ENCODE measurements at regions not wholly inside any gene's neighbourhood (a gene's known extent, or its start where the extent isn't known, plus 50 kb on each side); places are given as distances from the start of the nearest gene placed in this dataset.

DNA sequence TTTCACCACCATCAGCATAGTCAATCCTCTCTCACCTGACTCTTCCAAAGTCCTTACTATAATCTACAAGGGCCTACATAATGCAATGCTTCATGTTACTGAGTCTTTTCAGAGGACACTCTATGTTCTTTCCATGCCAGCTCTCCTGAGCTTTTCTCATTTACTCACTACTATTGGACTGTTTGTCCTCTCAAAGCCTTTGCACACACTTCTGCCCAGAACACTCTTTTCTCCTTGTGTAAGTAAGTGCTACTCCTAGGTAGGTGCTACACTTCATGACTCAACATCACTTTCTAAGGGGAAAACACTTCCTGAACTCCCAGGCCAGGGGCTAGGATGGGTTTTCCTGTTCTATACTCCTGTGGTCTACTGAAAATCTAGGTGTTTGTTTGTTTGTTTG, 82.5 kb upstream of the GULP1 start:
- Mint-ChIP-seq H3K4me3 (no peak overlapping the region), H3K9me3 (no peaks in the 10 kb centered on the region), H3K36me3 (ENCODE audit: low read depth) (no peaks in the 10 kb centered on the region), H3K27me3 (no peaks in the 10 kb centered on the region), H3K4me1 (ENCODE audit: low read depth) (no peaks in the 10 kb centered on the region), H3K27ac (no peak overlapping the region)
- POLR2A ChIA-PET: interaction anchor here (0.6 kb wide), 1 partner anchor 70 kb away, joined by 3 read pairs; no protein-coding TSS in a partner anchor
- H3K4me3 ChIP-seq (ENCODE audit: low read length): no peak overlapping the region
- H3K27ac ChIP-seq (ENCODE audit: low read depth in 1 of 2, low read length in 2 of 2): no peak overlapping the region
- no peaks in the 10 kb centered on the region for H3K36me3 ChIP-seq (ENCODE audit: insufficient read depth, low read length)
- no peaks in the 10 kb centered on the region for H3K27me3 ChIP-seq (ENCODE audit: control insufficient read depth in 1 of 2, insufficient read depth in 2 of 2, low read length in 2 of 2)
- intact Hi-C loops (cut with DNase I, micrococcal nuclease): no loop called here
- TF ChIP-seq, protein P1, sequence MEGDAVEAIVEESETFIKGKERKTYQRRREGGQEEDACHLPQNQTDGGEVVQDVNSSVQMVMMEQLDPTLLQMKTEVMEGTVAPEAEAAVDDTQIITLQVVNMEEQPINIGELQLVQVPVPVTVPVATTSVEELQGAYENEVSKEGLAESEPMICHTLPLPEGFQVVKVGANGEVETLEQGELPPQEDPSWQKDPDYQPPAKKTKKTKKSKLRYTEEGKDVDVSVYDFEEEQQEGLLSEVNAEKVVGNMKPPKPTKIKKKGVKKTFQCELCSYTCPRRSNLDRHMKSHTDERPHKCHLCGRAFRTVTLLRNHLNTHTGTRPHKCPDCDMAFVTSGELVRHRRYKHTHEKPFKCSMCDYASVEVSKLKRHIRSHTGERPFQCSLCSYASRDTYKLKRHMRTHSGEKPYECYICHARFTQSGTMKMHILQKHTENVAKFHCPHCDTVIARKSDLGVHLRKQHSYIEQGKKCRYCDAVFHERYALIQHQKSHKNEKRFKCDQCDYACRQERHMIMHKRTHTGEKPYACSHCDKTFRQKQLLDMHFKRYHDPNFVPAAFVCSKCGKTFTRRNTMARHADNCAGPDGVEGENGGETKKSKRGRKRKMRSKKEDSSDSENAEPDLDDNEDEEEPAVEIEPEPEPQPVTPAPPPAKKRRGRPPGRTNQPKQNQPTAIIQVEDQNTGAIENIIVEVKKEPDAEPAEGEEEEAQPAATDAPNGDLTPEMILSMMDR (IDR thresholded peaks at IDR 0.05): no peak
- DNase-seq (no peak), ATAC-seq (ENCODE audit: poor library complexity) (no peak)
- CTCF ChIA-PET: no interaction called here
- H3K9me3 ChIP-seq (ENCODE audit: control insufficient read depth in 1 of 2, insufficient read depth in 1 of 2, low read length in 2 of 2): peaks cover 0 to 4% of the 10 kb centered on the region in 2 experiments
- no peaks in the 10 kb centered on the region for H3K4me1 ChIP-seq (ENCODE audit: insufficient read depth, low read length)

DNA sequence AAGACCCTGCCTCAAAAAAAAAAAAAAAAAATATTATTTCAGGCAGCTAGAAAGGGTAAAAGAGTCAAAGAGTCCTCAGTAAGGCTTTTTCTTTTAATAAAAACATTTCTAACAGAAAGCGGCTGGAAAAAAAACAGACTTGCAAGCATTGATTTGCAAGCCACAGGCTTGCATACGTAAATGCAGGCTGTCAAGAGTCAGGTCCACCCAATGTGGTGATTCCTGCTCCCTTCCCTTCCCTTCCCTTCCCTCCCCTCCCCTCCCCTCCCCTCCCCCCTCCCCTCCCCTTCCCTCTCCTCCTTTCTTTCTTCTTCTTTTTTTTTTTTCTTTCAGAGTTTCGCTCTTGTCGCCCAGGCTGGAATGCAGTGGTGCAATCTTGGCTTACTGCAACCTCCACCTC, 74.4 kb upstream of the GULP1 start:
- CTCF ChIA-PET: no interaction called here
- intact Hi-C loops (cut with DNase I, micrococcal nuclease): no loop called here
- TF ChIP-seq, protein P1 (IDR thresholded peaks at IDR 0.05): no peak

DNA sequence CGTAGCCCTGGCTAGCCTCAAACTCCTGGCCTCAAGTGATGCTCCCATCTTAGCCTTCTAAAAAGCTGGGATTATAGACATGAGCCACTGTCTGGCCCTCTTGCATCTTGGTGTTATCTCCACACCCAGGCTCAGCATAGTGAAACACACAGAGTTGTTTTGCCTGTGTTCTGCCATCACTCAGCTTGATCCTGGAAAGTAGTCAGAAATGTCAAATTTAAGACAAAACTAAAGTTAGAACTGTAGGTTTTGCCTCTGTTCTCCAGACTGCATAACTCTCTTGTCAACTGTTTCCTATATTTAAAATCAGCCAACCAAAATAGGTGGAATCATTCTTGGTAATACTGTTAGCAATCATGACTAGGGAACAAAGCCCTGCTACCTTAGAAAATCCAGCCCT, 72.1 kb upstream of the GULP1 start:
- Histone ChIP-seq H3K9me3 (ENCODE audit: control insufficient read depth in 1 of 2, insufficient read depth in 1 of 2, low read length in 2 of 2) (no peaks in the 10 kb centered on the region), H3K36me3 (ENCODE audit: insufficient read depth, low read length) (no peaks in the 10 kb centered on the region), H3K27ac (ENCODE audit: low read depth in 1 of 2, low read length in 2 of 2) (no peak overlapping the region), H3K27me3 (ENCODE audit: control insufficient read depth in 1 of 2, insufficient read depth in 2 of 2, low read length in 2 of 2) (no peaks in the 10 kb centered on the region), H3K4me3 (ENCODE audit: low read length) (no peak overlapping the region), H3K4me1 (ENCODE audit: insufficient read depth, low read length) (no peaks in the 10 kb centered on the region)
- Mint-ChIP-seq H3K4me1 (ENCODE audit: low read depth) (no peaks in the 10 kb centered on the region), H3K27ac (no peak overlapping the region), H3K27me3 (no peaks in the 10 kb centered on the region), H3K4me3 (no peak overlapping the region), H3K9me3 (no peaks in the 10 kb centered on the region), H3K36me3 (ENCODE audit: low read depth) (no peaks in the 10 kb centered on the region)
- DNase-seq (no peak), ATAC-seq (ENCODE audit: poor library complexity) (no peak)
- CTCF ChIA-PET: no interaction called here
- POLR2A ChIA-PET: no interaction called here
- TF ChIP-seq, protein P1 (IDR thresholded peaks at IDR 0.05): no peak
- intact Hi-C loops (cut with DNase I, micrococcal nuclease): no loop called here

More for the DNA sequence above, 74.4 kb upstream of the GULP1 start:
- H3K4me3 ChIP-seq (ENCODE audit: low read length): no peak overlapping the region
- Mint-ChIP-seq H3K4me1 (ENCODE audit: low read depth) (no peaks in the 10 kb centered on the region), H3K36me3 (ENCODE audit: low read depth) (no peaks in the 10 kb centered on the region), H3K4me3 (no peak overlapping the region), H3K27ac (no peak overlapping the region), H3K27me3 (no peaks in the 10 kb centered on the region), H3K9me3 (no peaks in the 10 kb centered on the region)
- DNase-seq: no peak
- H3K36me3 ChIP-seq (ENCODE audit: insufficient read depth, low read length): no peaks in the 10 kb centered on the region
- no peaks in the 10 kb centered on the region for H3K9me3 ChIP-seq (ENCODE audit: control insufficient read depth in 1 of 2, insufficient read depth in 1 of 2, low read length in 2 of 2)
- H3K27ac ChIP-seq (ENCODE audit: low read depth in 1 of 2, low read length in 2 of 2): no peak overlapping the region
- no peaks in the 10 kb centered on the region for H3K4me1 ChIP-seq (ENCODE audit: insufficient read depth, low read length)
- no peaks in the 10 kb centered on the region for H3K27me3 ChIP-seq (ENCODE audit: control insufficient read depth in 1 of 2, insufficient read depth in 2 of 2, low read length in 2 of 2)
- no peak for ATAC-seq (ENCODE audit: poor library complexity)
- POLR2A ChIA-PET: interaction anchor here (0.6 kb wide), 1 partner anchor 14 kb away, joined by 5 read pairs; no protein-coding TSS in a partner anchor

Data from CD4-positive, alpha-beta T cell (primary cell).